ENCODE measurements at regions not wholly inside any gene's neighbourhood (a gene's known extent, or its start where the extent isn't known, plus 50 kb on each side); places are given as distances from the start of the nearest gene placed in this dataset.

DNA sequence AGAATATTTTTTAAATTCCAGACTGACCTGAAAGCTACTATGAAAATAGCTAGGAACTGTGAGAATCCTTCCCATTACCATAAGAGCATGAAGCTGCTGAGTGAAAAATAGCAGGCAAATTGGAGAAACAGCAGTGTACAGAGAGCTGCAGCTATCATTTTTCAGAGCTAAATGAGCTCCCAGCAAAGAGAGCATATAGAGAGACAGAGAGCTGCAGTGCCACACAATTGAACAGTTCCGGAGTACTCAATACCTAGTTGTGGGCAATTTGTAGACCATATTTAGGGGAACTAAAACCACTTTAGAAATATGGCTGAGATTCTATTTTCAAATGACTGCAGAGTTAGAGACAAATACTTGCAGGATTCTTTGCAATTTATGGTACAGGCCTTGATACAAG lies 645.3 kb downstream of the STK39 start:
- Histone ChIP-seq H3K79me2 (ENCODE audit: insufficient read depth) (no peaks in the 10 kb centered on the region), H3K9me2 (no peaks in the 10 kb centered on the region), H3K4me1 (ENCODE audit: control insufficient read depth in 1 of 2, insufficient read depth in 2 of 2, low read depth in 1 of 2, low read length in 1 of 2) (peaks cover 0 to 6% of the 10 kb centered on the region in 2 experiments; a peak in 1 of 4 replicates), H4K20me1 (ENCODE audit: insufficient read depth) (no peaks in the 10 kb centered on the region), H2AFZ (ENCODE audit: low read depth) (no peak overlapping the region), H3K4me3 (ENCODE audit: low read depth in 2 of 2, low read length in 1 of 2) (no peak overlapping the region), H3K27me3 (ENCODE audit: insufficient read depth) (no peaks in the 10 kb centered on the region), H3F3A (replicated peaks; ENCODE audit: insufficient read depth) (no peaks in the 10 kb centered on the region), H3K9me3 (no peaks in the 10 kb centered on the region), H3K4me2 (no peak overlapping the region), H3K36me3 (replicated peaks in 1 of 2; ENCODE audit: control insufficient read depth in 1 of 2, insufficient read depth in 2 of 2, low read length in 1 of 2) (no peaks in the 10 kb centered on the region), H3K9ac (no peak overlapping the region), H3K27ac (ENCODE audit: low read depth in 2 of 2, low read length in 1 of 2) (no peak overlapping the region)
- no peak for DNase-seq
- CTCF ChIA-PET: interaction anchor here (0.9 to 1.1 kb wide), 2 partner anchors 18 to 514 kb away, joined by 3 read pairs; no protein-coding TSS in a partner anchor
- POLR2A ChIA-PET: no interaction called here
- 69% methylated on average over 1 of the region's 1 CpG for WGBS (ENCODE audit: low lambda C conversion rate)
- TF ChIP-seq, protein P1, sequence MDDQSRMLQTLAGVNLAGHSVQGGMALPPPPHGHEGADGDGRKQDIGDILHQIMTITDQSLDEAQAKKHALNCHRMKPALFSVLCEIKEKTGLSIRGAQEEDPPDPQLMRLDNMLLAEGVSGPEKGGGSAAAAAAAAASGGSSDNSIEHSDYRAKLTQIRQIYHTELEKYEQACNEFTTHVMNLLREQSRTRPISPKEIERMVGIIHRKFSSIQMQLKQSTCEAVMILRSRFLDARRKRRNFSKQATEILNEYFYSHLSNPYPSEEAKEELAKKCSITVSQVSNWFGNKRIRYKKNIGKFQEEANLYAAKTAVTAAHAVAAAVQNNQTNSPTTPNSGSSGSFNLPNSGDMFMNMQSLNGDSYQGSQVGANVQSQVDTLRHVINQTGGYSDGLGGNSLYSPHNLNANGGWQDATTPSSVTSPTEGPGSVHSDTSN (IDR thresholded peaks at IDR 0.05): no peak
- TF ChIP-seq RAD21 (IDR thresholded peaks at IDR 0.05; ENCODE audit: low read length) (no peak), RCOR1 (IDR thresholded peaks at IDR 0.05; ENCODE audit: low read length) (no peak), NRF1 (IDR thresholded peaks at IDR 0.05; ENCODE audit: low read depth, low read length) (no peak), USF2 (IDR thresholded peaks at IDR 0.05; ENCODE audit: borderline replicate concordance, low read depth, low read length) (no peak)
- TF ChIP-seq, protein P2, sequence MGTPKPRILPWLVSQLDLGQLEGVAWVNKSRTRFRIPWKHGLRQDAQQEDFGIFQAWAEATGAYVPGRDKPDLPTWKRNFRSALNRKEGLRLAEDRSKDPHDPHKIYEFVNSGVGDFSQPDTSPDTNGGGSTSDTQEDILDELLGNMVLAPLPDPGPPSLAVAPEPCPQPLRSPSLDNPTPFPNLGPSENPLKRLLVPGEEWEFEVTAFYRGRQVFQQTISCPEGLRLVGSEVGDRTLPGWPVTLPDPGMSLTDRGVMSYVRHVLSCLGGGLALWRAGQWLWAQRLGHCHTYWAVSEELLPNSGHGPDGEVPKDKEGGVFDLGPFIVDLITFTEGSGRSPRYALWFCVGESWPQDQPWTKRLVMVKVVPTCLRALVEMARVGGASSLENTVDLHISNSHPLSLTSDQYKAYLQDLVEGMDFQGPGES (IDR thresholded peaks at IDR 0.05; ENCODE audit: low read depth, low read length): no peak

- 45% methylated on average over 1 of the region's 1 CpG for WGBS (ENCODE audit: low lambda C conversion rate)
- Histone ChIP-seq H3K27ac (ENCODE audit: low read depth in 2 of 2, low read length in 1 of 2) (no peak overlapping the region; a peak in 1 of 4 replicates), H4K20me1 (ENCODE audit: insufficient read depth) (no peaks in the 10 kb centered on the region), H3K4me3 (ENCODE audit: low read depth in 2 of 2, low read length in 1 of 2) (no peak overlapping the region), H3K4me2 (no peak overlapping the region), H3K9me2 (no peaks in the 10 kb centered on the region), H3F3A (replicated peaks; ENCODE audit: insufficient read depth) (no peaks in the 10 kb centered on the region), H3K9me3 (no peaks in the 10 kb centered on the region), H3K4me1 (ENCODE audit: control insufficient read depth in 1 of 2, insufficient read depth in 2 of 2, low read depth in 1 of 2, low read length in 1 of 2) (peaks cover 0 to 6% of the 10 kb centered on the region in 2 experiments; a peak in 1 of 4 replicates), H3K79me2 (ENCODE audit: insufficient read depth) (no peaks in the 10 kb centered on the region), H3K9ac (no peak overlapping the region), H3K36me3 (replicated peaks in 1 of 2; ENCODE audit: control insufficient read depth in 1 of 2, insufficient read depth in 2 of 2, low read length in 1 of 2) (no peaks in the 10 kb centered on the region), H3K27me3 (ENCODE audit: insufficient read depth) (no peaks in the 10 kb centered on the region), H2AFZ (ENCODE audit: low read depth) (no peak overlapping the region)
- DNase-seq: peak; percentile 14
- CTCF ChIA-PET: interaction anchor here (0.7 to 1.4 kb wide), 3 partner anchors 15 to 520 kb away, joined by 3 read pairs; no protein-coding TSS in a partner anchor
- POLR2A ChIA-PET: no interaction called here
- TF ChIP-seq YY1 (IDR thresholded peaks at IDR 0.05; ENCODE audit: low read depth): no peak
- TF ChIP-seq USF2 (IDR thresholded peaks at IDR 0.05; ENCODE audit: borderline replicate concordance, low read depth, low read length): no peak
- no peak for TF ChIP-seq SMC3 (IDR thresholded peaks at IDR 0.05; ENCODE audit: low read depth, low read length)
- TF ChIP-seq REST (IDR thresholded peaks at IDR 0.05; ENCODE audit: low read depth, low read length): no peak
- TF ChIP-seq NRF1 (IDR thresholded peaks at IDR 0.05; ENCODE audit: low read depth, low read length): no peak
- TF ChIP-seq TAF1 (IDR thresholded peaks at IDR 0.05; ENCODE audit: borderline replicate concordance, low read depth, low read length): no peak
- TF ChIP-seq EP300 (IDR thresholded peaks at IDR 0.05; ENCODE audit: borderline replicate concordance in 1 of 2, low read depth in 1 of 2, low read length in 1 of 2): peak in 1 of 2 experiments; percentile 95; a peak in 2 of 4 replicates
- TF ChIP-seq FOXM1 (IDR thresholded peaks at IDR 0.05; ENCODE audit: low read depth): no peak
- TF ChIP-seq RFX5 (IDR thresholded peaks at IDR 0.05; ENCODE audit: low read length): peak; percentile 6; the same call in 1 of the 2 replicates
- no peak for TF ChIP-seq JUND (IDR thresholded peaks at IDR 0.05)
- TF ChIP-seq, protein P3, sequence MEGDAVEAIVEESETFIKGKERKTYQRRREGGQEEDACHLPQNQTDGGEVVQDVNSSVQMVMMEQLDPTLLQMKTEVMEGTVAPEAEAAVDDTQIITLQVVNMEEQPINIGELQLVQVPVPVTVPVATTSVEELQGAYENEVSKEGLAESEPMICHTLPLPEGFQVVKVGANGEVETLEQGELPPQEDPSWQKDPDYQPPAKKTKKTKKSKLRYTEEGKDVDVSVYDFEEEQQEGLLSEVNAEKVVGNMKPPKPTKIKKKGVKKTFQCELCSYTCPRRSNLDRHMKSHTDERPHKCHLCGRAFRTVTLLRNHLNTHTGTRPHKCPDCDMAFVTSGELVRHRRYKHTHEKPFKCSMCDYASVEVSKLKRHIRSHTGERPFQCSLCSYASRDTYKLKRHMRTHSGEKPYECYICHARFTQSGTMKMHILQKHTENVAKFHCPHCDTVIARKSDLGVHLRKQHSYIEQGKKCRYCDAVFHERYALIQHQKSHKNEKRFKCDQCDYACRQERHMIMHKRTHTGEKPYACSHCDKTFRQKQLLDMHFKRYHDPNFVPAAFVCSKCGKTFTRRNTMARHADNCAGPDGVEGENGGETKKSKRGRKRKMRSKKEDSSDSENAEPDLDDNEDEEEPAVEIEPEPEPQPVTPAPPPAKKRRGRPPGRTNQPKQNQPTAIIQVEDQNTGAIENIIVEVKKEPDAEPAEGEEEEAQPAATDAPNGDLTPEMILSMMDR (IDR thresholded peaks at IDR 0.05): no peak
- no peak for TF ChIP-seq FOSL2 (IDR thresholded peaks at IDR 0.05; ENCODE audit: borderline replicate concordance, low read depth)
- no peak for TF ChIP-seq NFIC (IDR thresholded peaks at IDR 0.05; ENCODE audit: borderline replicate concordance)
- TF ChIP-seq TEAD4 (IDR thresholded peaks at IDR 0.05; ENCODE audit: borderline replicate concordance, insufficient read depth): no peak
Measured at GRCh38 chr2:167599219-167599618, 648.2 kb downstream of the STK39 start.

Measured in SK-N-SH (cell line).